ENCODE measurements at regions not wholly inside any gene's neighbourhood (a gene's known extent, or its start where the extent isn't known, plus 50 kb on each side); places are given as distances from the start of the nearest gene placed in this dataset.

GRCh38 chr9:119859128-119859527, 489.9 kb upstream of the BRINP1 start:
- no peak for TF ChIP-seq CTCF (IDR thresholded peaks at IDR 0.05)
- Histone ChIP-seq H3K9me3 (ENCODE audit: control insufficient read depth, low read length) (no peaks in the 10 kb centered on the region), H3K4me2 (ENCODE audit: low read length) (no peak overlapping the region), H3K27ac (no peak overlapping the region), H3K27me3 (ENCODE audit: control insufficient read depth, insufficient read depth, low read length) (no peaks in the 10 kb centered on the region), H3K4me3 (ENCODE audit: low read depth, low read length) (no peak overlapping the region), H3K9ac (no peak overlapping the region), H2AFZ (no peak overlapping the region), H3K4me1 (no peaks in the 10 kb centered on the region), H3K79me2 (no peaks in the 10 kb centered on the region), H3K36me3 (ENCODE audit: control insufficient read depth, insufficient read depth, low read length) (no peaks in the 10 kb centered on the region)

DNA sequence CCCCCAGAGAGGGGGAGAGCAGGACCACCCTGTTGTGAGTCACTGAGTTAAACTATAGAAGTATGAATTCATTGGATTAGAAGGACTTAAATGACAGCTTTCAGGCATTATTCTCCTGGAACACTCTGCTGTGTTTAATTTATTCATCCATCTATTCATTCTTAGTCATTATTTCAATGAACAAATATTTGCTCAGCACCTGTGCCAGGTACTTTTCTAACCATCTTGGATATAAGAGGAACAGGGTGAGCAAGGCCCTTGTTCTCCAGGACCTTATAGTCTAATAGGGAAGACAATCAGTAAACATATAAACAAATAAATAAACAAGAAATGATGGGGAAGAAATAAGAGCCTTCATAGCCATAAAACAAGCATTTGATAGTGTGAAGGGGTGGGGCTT, 483.9 kb upstream of the BRINP1 start:
- Histone ChIP-seq H3K36me3 (ENCODE audit: control insufficient read depth, insufficient read depth, low read length) (no peaks in the 10 kb centered on the region), H3K9me3 (ENCODE audit: control insufficient read depth, low read length) (no peaks in the 10 kb centered on the region), H3K27ac (no peak overlapping the region), H3K79me2 (no peaks in the 10 kb centered on the region), H3K4me2 (ENCODE audit: low read length) (no peak overlapping the region), H3K27me3 (ENCODE audit: control insufficient read depth, insufficient read depth, low read length) (no peaks in the 10 kb centered on the region), H3K9ac (no peak overlapping the region), H2AFZ (no peak overlapping the region), H3K4me3 (ENCODE audit: low read depth, low read length) (no peak overlapping the region), H3K4me1 (no peaks in the 10 kb centered on the region)
- no peak for TF ChIP-seq CTCF (IDR thresholded peaks at IDR 0.05)

GRCh38 chr9:119852390-119852789, 483.2 kb upstream of the BRINP1 start:
- no peak for TF ChIP-seq CTCF (IDR thresholded peaks at IDR 0.05)
- Histone ChIP-seq H3K4me3 (ENCODE audit: low read depth, low read length) (no peak overlapping the region), H3K79me2 (no peaks in the 10 kb centered on the region), H3K9ac (no peak overlapping the region), H3K4me2 (ENCODE audit: low read length) (no peak overlapping the region), H2AFZ (no peak overlapping the region), H3K4me1 (no peaks in the 10 kb centered on the region), H3K27me3 (ENCODE audit: control insufficient read depth, insufficient read depth, low read length) (no peaks in the 10 kb centered on the region), H3K27ac (no peak overlapping the region), H3K36me3 (ENCODE audit: control insufficient read depth, insufficient read depth, low read length) (no peaks in the 10 kb centered on the region), H3K9me3 (ENCODE audit: control insufficient read depth, low read length) (no peaks in the 10 kb centered on the region)

GRCh38 chr9:119844431-119844830, 475.2 kb upstream of the BRINP1 start:
- no peak overlapping the region for H3K4me3 ChIP-seq (ENCODE audit: low read depth, low read length)
- H2AFZ ChIP-seq, result no peak overlapping the region
- H3K27ac ChIP-seq, result no peak overlapping the region
- no peak overlapping the region for H3K9ac ChIP-seq
- H3K36me3 ChIP-seq (ENCODE audit: control insufficient read depth, insufficient read depth, low read length), result no peaks in the 10 kb centered on the region
- H3K27me3 ChIP-seq (ENCODE audit: control insufficient read depth, insufficient read depth, low read length), result no peaks in the 10 kb centered on the region
- H3K9me3 ChIP-seq (ENCODE audit: control insufficient read depth, low read length), result no peaks in the 10 kb centered on the region
- no peak for TF ChIP-seq CTCF (IDR thresholded peaks at IDR 0.05)
- H3K4me2 ChIP-seq (ENCODE audit: low read length), result no peak overlapping the region
- no peaks in the 10 kb centered on the region for H3K4me1 ChIP-seq
- no peaks in the 10 kb centered on the region for H3K79me2 ChIP-seq

DNA sequence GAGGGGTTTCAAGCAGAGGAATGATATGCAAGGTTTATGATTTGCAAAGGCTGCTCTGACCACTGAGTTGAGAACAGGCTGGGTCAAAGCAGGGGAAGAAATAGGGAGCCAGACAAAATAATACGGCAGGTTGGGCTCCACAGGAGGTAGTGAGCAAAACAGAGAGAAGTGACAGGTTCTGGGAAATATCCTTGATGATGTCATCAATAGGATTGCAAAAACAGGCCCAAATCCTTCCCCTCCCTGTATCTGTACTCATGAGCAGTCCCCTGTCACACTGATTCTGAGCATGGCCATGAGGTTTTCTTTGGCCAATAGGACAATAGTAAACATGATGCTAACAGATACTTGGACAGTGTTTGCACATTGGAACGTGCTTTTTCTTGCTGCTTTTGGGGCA, 471.8 kb upstream of the BRINP1 start:
- Histone ChIP-seq H3K79me2 (no peaks in the 10 kb centered on the region), H3K36me3 (ENCODE audit: control insufficient read depth, insufficient read depth, low read length) (no peaks in the 10 kb centered on the region), H3K4me1 (no peaks in the 10 kb centered on the region), H3K4me3 (ENCODE audit: low read depth, low read length) (no peak overlapping the region), H3K9me3 (ENCODE audit: control insufficient read depth, low read length) (no peaks in the 10 kb centered on the region), H3K9ac (no peak overlapping the region), H3K4me2 (ENCODE audit: low read length) (no peak overlapping the region), H3K27ac (no peak overlapping the region), H2AFZ (no peak overlapping the region), H3K27me3 (ENCODE audit: control insufficient read depth, insufficient read depth, low read length) (no peaks in the 10 kb centered on the region)
- TF ChIP-seq CTCF (IDR thresholded peaks at IDR 0.05), result no peak
